AG09309 (cell line): ENCODE measurements at regions not wholly inside any gene's neighbourhood (a gene's known extent, or its start where the extent isn't known, plus 50 kb on each side); places are given as distances from the start of the nearest gene placed in this dataset.

Experiments used
- DNase-seq: peaks from one replicate; pipeline ENCODE4 v3.0.0-alpha.2; 2010; ENCODE audit warnings: low read depth
- H3K4me3 ChIP-seq: 2 replicates; pipeline ENCODE4 v1.5.1; 2011; ENCODE audit warnings: mild to moderate bottlenecking, low read depth, low read length, moderate library complexity; ENCODE audit not compliant: control insufficient read depth
- TF ChIP-seq, protein P1 (sequence below): IDR thresholded peaks from 2 replicates; pipeline ENCODE4 v1.5.1; 2011; ENCODE audit warnings: mild to moderate bottlenecking, low read depth, low read length, inconsistent platforms; ENCODE audit not compliant: insufficient read depth, control insufficient read depth; ENCODE audit errors: missing control alignments

DNA sequence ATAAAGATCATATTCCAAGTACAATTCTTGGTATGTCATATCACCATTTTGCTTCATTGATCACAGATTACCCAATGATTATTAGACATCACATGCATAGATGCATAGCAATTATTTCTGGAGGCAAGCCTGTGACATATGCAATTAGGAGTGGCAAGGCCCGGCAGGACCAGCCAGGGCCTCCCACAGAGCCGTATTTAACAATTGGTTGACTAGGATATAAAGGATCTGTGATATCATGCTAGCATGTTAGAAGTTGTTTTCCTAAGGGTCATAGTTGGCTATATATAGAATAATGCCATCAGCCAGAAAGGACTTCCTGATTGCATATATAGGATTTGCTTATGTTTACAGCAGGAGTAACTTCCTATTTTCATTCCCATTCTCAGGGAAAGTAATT, 103.5 kb upstream of the OTUD4 start:
- no peak overlapping the region for H3K4me3 ChIP-seq
- TF ChIP-seq, protein P1, sequence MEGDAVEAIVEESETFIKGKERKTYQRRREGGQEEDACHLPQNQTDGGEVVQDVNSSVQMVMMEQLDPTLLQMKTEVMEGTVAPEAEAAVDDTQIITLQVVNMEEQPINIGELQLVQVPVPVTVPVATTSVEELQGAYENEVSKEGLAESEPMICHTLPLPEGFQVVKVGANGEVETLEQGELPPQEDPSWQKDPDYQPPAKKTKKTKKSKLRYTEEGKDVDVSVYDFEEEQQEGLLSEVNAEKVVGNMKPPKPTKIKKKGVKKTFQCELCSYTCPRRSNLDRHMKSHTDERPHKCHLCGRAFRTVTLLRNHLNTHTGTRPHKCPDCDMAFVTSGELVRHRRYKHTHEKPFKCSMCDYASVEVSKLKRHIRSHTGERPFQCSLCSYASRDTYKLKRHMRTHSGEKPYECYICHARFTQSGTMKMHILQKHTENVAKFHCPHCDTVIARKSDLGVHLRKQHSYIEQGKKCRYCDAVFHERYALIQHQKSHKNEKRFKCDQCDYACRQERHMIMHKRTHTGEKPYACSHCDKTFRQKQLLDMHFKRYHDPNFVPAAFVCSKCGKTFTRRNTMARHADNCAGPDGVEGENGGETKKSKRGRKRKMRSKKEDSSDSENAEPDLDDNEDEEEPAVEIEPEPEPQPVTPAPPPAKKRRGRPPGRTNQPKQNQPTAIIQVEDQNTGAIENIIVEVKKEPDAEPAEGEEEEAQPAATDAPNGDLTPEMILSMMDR, result no peak
- no peak for DNase-seq

DNA sequence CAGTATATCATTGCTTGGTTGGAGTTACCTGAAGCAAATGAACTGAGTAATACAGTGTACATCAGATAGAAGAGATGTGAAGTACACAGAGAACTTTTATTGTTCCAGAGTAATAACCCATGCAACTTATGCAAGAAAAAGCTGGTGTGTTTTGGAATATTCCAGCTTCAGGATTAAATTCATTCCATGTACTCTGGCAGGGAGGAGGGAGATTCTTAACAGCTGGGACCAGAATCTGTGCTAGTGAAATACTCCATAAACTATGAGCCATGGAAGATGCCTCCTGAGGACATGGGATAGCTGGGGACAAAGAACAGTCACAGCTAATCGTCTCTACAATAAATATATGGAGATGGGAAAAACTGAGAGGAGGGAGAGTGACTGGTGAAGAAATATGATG, 101.6 kb upstream of the OTUD4 start:
- no peak overlapping the region for H3K4me3 ChIP-seq
- no peak for DNase-seq
- TF ChIP-seq, protein P1, result no peak

DNA sequence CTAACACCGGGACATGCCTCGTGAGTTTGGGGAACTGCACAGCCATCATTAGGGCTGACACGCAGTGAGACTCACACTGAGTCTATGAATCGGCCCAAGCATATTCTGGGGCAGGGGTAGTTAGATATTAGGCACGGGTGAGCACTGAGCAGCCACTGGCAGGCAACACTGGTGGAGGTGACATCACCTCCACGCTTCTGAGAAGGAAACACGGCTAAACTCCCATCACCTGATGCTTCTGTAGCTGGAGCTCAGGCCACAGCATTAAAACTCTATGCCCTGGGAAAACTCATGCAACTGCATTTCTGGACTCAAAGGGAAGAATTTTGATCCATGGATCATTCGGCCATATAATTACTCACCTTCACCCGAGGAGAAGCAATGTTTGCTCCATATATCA, 100.8 kb upstream of the OTUD4 start:
- TF ChIP-seq, protein P1, result no peak
- no peak overlapping the region for H3K4me3 ChIP-seq
- DNase-seq, result no peak

DNA sequence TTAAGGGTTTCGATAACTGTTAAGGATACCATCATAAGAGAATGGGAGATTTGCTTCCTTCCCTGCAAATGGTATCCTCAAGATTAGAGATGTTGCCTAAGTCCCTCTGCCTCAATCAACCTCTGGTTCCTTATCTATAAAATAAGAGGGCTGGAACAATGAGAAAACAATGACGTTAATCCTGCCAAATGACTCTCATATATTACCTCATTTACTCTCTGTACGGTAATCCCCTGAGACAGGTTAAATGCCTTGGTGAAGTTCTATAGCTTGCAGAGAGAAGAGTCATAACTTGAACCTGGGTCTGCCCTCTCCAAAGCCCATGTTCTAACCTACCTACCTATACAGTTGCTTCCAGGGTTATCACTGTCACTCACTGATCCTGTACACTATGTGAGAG, 100.2 kb upstream of the OTUD4 start:
- TF ChIP-seq, protein P1, result no peak
- no peak overlapping the region for H3K4me3 ChIP-seq
- DNase-seq, result no peak

DNA sequence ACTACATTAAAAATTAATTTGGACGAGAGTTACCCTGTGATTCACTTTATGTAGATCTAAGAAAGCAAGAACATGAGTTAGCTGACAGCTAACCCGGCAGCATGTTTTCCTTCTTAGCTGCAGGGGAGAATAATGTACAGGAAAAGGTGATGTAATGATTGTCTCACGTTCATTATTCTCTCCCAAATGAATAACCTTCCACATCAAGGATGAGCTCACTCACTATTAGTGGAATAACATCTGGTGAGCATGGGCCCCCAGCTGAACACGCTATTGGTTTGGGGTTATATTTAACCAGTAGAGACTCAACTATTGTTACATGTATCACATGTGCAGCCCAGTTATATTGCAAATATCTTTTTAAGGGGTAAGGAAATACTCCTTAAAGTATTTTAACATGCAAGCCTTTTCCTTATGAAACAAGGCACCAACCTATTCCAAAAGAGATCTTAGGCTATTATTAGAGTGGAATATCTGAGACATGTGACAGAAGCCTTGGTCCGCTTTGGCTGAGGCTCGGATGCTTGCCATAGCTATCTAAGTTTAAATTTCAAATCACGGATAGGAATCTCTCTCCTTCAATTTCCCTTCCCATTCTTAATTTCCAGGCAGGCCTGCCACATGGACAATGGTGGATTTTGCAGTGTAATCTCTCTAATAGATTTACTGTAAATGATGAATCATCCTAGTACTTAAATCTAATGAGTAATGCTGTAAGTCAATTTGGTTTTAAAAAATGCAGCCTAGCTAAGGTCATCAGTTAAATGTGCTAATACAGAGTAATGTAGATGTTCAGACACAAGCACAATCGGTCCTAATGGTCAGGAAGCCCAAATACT, 99.0 kb upstream of the OTUD4 start:
- no peak overlapping the region for H3K4me3 ChIP-seq
- TF ChIP-seq, protein P1, result no peak
- DNase-seq, result peak; percentile 70

DNA sequence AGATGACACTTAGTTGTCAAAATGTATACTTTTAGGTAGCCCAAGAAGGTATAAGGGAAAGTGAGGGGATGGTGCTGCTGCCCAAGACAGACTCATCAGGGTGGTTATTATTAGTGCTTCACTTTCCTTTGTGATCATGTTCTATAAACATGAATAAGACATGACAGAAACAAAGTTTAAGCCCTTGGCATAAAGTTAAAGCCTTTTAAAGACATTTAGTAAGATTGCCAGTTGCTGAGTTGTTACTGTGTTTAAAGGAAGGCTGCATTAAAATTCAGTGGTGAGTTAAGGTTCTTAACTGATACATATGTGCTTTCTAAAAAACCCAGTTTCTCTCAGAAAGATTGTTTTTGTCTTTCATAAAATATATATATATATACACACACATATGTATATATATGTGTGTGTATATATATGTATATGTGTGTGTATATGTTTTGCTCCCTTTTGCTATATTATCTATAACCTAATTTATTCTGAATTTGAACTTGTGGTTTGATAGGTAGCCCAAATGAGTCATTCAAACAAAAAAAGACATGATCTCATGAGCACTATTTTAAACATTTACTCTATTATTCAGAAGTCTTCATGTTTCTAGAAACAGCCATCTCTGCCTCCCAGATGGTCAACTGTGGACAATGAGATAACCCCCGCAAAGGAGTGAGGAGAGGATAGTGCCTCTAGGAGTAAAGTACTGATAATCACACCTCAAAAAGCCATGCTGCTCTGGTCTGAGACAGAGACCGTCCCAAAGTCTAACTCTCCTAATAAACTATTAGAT, 98.1 kb upstream of the OTUD4 start:
- H3K4me3 ChIP-seq, result no peak overlapping the region
- TF ChIP-seq, protein P1, result no peak
- DNase-seq, result no peak
